ENCODE measurements at regions not wholly inside any gene's neighbourhood (a gene's known extent, or its start where the extent isn't known, plus 50 kb on each side); places are given as distances from the start of the nearest gene placed in this dataset.

DNA sequence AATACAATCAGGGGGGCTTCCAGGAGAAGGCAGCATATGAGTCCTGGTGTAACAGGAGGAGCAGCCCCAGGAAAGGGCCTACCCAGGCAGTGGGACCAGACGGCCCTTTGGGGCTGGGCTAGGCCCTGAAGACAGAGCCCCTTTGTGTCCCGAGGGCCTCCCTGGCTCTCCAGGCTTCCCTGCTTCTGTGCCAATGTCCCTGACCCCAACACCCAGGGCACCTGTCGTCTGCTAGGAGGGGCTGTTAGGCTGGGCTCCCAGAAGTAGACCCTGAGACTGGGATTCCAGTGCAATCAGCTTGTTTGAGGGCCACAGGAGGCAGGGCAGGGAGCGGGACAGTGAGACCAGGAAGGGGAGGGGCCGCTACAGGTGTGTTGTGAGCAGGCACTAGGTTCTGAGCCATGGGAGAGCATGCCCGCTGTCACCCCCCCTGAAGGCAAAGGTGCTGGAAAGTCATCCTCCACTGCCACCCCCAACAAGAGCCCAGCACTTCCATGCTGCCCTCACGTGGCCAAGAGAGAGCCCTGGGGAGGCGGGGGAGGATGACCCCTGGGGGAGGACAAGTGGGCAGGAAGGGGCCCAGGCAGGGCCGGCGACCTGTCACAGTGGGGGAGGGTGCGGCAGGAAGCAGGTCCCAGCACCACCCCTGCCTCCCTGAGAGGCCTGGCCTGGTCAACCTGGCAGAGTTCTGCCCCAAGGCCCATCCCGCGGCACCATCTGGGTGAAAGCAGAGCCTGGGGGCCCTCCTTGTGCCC, 64.8 kb downstream of the ADRA2C start:
- TF ChIP-seq CTCF (IDR thresholded peaks at IDR 0.05) (no peak), POLR2A (IDR thresholded peaks at IDR 0.05) (no peak)
- peaks cover 18 to 25% of the 10 kb centered on the region in 2 donors for H3K4me1 ChIP-seq (replicated peaks in 1 of 2)
- no peaks in the 10 kb centered on the region for H3K27me3 ChIP-seq
- H3K9me3 ChIP-seq (replicated peaks in 1 of 3), result no peaks in the 10 kb centered on the region
- no peak overlapping the region for H3K4me3 ChIP-seq
- H3K27ac ChIP-seq, result no peak overlapping the region
- no peaks in the 10 kb centered on the region for H3K36me3 ChIP-seq (replicated peaks in 1 of 2)
- intact Hi-C loops (cut with DNase I), result no loop called here
- DNase-seq, result no peak
- 61 to 77% (median 71%) methylated on average over 6 to 13 of the region's 13 CpGs for WGBS, 4 donors

DNA sequence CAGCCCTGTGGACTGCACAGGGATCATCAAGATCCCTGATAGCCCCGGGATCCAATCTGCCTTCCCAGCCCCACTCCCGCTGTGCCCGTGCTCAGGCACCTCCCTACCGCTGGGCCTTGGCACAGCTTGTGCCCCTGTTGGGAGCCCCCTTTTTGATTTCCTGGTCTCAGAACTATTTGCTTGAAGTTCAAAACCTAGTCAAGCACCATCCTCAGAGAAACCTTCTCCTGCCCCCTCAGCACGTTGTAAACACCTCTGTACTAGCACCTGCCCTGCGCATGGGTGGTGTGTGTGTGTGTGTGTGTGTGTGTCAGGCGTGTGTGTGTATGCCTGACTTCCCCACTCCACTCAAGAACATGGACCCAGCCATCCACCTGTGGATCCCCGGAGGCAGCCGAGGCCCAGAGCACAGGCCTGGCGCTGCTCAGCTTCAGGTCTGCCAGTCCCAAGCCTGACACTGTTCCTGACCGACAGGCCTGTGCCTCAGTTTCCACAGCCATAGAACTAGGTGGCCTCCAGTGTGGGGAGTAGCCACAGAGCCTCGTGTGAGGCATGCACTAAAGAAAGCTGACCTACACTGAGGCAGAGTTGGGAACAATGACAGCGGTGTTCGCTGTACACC, 65.5 kb downstream of the ADRA2C start:
- TF ChIP-seq POLR2A (IDR thresholded peaks at IDR 0.05) (no peak), CTCF (IDR thresholded peaks at IDR 0.05) (no peak)
- Histone ChIP-seq H3K27me3 (no peaks in the 10 kb centered on the region), H3K4me1 (replicated peaks in 1 of 2) (peaks cover 13 to 29% of the 10 kb centered on the region in 2 donors), H3K4me3 (no peak overlapping the region), H3K36me3 (replicated peaks in 1 of 2) (no peaks in the 10 kb centered on the region), H3K27ac (no peak overlapping the region), H3K9me3 (replicated peaks in 1 of 3) (no peaks in the 10 kb centered on the region)
- DNase-seq, result no peak
- 82 to 85% (median 84%) methylated on average over 10 to 14 of the region's 14 CpGs for WGBS, 4 donors
- intact Hi-C loops (cut with DNase I), result no loop called here

- no peak for DNase-seq
- intact Hi-C loops (cut with DNase I), result no loop called here
- no peak overlapping the region for H3K4me3 ChIP-seq
- H3K4me1 ChIP-seq (replicated peaks in 1 of 2), result peaks cover 8 to 19% of the 10 kb centered on the region in 2 donors
- H3K27me3 ChIP-seq, result no peaks in the 10 kb centered on the region
- TF ChIP-seq CTCF (IDR thresholded peaks at IDR 0.05) (no peak), POLR2A (IDR thresholded peaks at IDR 0.05) (no peak)
- no peaks in the 10 kb centered on the region for H3K9me3 ChIP-seq (replicated peaks in 1 of 3)
- no peaks in the 10 kb centered on the region for H3K36me3 ChIP-seq (replicated peaks in 1 of 2)
- WGBS, 4 donors, result 85 to 93% (median 89%) methylated on average over 8 to 12 of the region's 12 CpGs
- H3K27ac ChIP-seq, result no peak overlapping the region
Measured at GRCh38 chr4:3832536-3833220, 66.5 kb downstream of the ADRA2C start.

DNA sequence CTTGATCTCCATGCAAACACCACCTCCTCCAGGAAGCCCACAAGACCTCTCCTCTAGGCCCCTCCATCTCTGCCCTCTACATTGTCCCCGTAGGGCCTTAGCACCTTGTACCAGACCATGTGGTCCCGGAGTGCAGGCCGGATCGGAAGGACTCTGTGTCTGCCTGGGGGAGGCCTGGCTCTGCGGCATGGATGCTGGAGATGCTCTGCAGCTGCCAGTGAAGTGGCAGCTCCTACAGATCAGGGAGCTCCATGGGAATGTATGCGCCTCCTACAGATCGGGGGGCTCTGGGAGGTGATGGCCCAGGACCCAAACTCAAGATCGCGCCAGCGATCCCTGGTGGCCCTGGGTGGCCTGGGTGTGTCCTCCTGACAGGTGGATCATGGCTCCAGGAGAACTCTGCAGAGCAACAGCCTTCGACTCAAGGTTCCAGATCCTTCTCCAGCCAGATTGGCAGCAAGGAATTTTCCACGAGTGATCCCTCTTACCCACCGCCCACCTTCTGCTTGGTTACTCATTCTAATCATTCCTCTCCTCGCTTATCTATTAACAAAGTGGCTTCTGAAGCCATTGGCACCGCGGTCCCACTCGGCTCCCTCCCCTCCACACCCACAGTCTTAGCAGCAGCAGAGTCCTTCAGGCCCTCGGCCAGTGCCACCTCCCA, 67.3 kb downstream of the ADRA2C start:
- no peak overlapping the region for H3K27ac ChIP-seq
- whole genome bisulfite sequencing, 4 donors, result 84 to 91% (median 88%) methylated on average over 7 to 18 of the region's 18 CpGs
- no peak overlapping the region for H3K4me3 ChIP-seq
- H3K36me3 ChIP-seq (replicated peaks in 1 of 2), result no peaks in the 10 kb centered on the region
- no peaks in the 10 kb centered on the region for H3K27me3 ChIP-seq
- TF ChIP-seq CTCF (IDR thresholded peaks at IDR 0.05), result no peak
- TF ChIP-seq POLR2A (IDR thresholded peaks at IDR 0.05), result no peak
- no peak for DNase-seq
- intact Hi-C loops (cut with DNase I), result no loop called here
- no peaks in the 10 kb centered on the region for H3K9me3 ChIP-seq (replicated peaks in 1 of 3)
- H3K4me1 ChIP-seq (replicated peaks in 1 of 2), result peaks cover 6 to 12% of the 10 kb centered on the region in 2 donors
